ENCODE measurements at regions not wholly inside any gene's neighbourhood (a gene's known extent, or its start where the extent isn't known, plus 50 kb on each side); places are given as distances from the start of the nearest gene placed in this dataset.
A peak's percentile ranks its signal among the peaks of the same experiment; 100 is the strongest.

DNA sequence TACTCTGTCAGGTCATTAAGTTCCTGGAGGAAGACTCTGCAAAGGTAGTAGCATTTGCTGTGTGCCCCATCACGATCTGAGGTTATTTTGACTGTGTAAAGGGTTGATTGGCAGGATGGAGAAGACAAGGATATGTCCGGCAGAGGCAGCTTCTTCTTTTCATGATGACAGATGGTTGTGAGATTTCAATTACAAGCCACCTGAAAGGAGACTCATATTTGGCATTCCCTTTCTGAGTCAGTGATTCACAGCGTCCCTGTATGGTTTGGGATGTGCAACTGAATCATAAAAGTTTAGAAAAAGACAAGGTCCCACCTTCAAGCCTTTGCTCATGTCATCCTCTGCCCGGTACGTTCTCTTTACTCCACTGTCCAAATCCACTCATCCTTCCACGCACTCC is 113.4 kb downstream of the MTNR1B start:
- H3K4me3 Mint-ChIP-seq: no peak overlapping the region
- Histone ChIP-seq H3K36me3 (ENCODE audit: insufficient read depth, low read length) (no peaks in the 10 kb centered on the region), H3K9me3 (ENCODE audit: low read length) (no peaks in the 10 kb centered on the region), H3K27me3 (ENCODE audit: insufficient read depth, low read length, poor library complexity, severe bottlenecking) (no peaks in the 10 kb centered on the region), H3K4me1 (ENCODE audit: insufficient read depth, low read length) (no peaks in the 10 kb centered on the region), H3K27ac (ENCODE audit: low read depth, low read length) (no peak overlapping the region), H3K4me3 (ENCODE audit: low read length) (no peak overlapping the region)
- peak overlapping the region in 1 of 8 donors; percentile 36 for H3K27ac Mint-ChIP-seq
- H3K36me3 Mint-ChIP-seq: no peaks in the 10 kb centered on the region
- peaks cover 0 to 2% of the 10 kb centered on the region in 2 donors for H3K27me3 Mint-ChIP-seq
- H3K4me1 Mint-ChIP-seq: no peaks in the 10 kb centered on the region
- peaks cover 0 to 2% (median 0%) of the 10 kb centered on the region in 5 donors for H3K9me3 Mint-ChIP-seq
- POLR2A ChIA-PET: no interaction called here
- CTCF ChIA-PET: no interaction called here
- no peak for DNase-seq

GRCh38 chr11:93084727-93085505 is 112.9 kb downstream of the SLC36A4 start:
- Mint-ChIP-seq H3K27ac (no peak overlapping the region), H3K4me1 (no peaks in the 10 kb centered on the region), H3K4me3 (no peak overlapping the region), H3K27me3 (no peaks in the 10 kb centered on the region), H3K36me3 (no peaks in the 10 kb centered on the region), H3K9me3 (peaks cover 0 to 2% (median 0%) of the 10 kb centered on the region in 5 donors)
- Histone ChIP-seq H3K27ac (ENCODE audit: low read depth, low read length) (no peak overlapping the region), H3K4me1 (ENCODE audit: insufficient read depth, low read length) (no peaks in the 10 kb centered on the region), H3K27me3 (ENCODE audit: insufficient read depth, low read length, poor library complexity, severe bottlenecking) (no peaks in the 10 kb centered on the region), H3K9me3 (ENCODE audit: low read length) (no peaks in the 10 kb centered on the region), H3K36me3 (ENCODE audit: insufficient read depth, low read length) (no peaks in the 10 kb centered on the region), H3K4me3 (ENCODE audit: low read length) (no peak overlapping the region)
- no peak for DNase-seq
- ChIA-PET CTCF (no interaction called here), POLR2A (no interaction called here)

GRCh38 chr11:93089474-93090102 is 108.2 kb downstream of the SLC36A4 start:
- no peaks in the 10 kb centered on the region for H3K4me1 Mint-ChIP-seq
- POLR2A ChIA-PET: no interaction called here
- H3K9me3 Mint-ChIP-seq: peaks cover 0 to 6% (median 2%) of the 10 kb centered on the region in 5 donors
- H3K36me3 Mint-ChIP-seq: no peaks in the 10 kb centered on the region
- Histone ChIP-seq H3K27ac (ENCODE audit: low read depth, low read length) (no peak overlapping the region), H3K36me3 (ENCODE audit: insufficient read depth, low read length) (no peaks in the 10 kb centered on the region), H3K4me3 (ENCODE audit: low read length) (no peak overlapping the region), H3K4me1 (ENCODE audit: insufficient read depth, low read length) (no peaks in the 10 kb centered on the region), H3K27me3 (ENCODE audit: insufficient read depth, low read length, poor library complexity, severe bottlenecking) (no peaks in the 10 kb centered on the region), H3K9me3 (ENCODE audit: low read length) (no peaks in the 10 kb centered on the region)
- CTCF ChIA-PET: no interaction called here
- H3K27me3 Mint-ChIP-seq: peaks cover 0 to 8% of the 10 kb centered on the region in 2 donors
- no peak for DNase-seq
- no peak overlapping the region for H3K4me3 Mint-ChIP-seq
- no peak overlapping the region for H3K27ac Mint-ChIP-seq
